Neural progenitor cell (in vitro differentiated cells): ENCODE measurements at regions not wholly inside any gene's neighbourhood (a gene's known extent, or its start where the extent isn't known, plus 50 kb on each side); places are given as distances from the start of the nearest gene placed in this dataset.

Experiments used
- CTCF ChIP-seq: fragments of 200-600 bp; sonication (generic); IDR thresholded peaks from 2 replicates; pipeline ENCODE4 v1.5.1; 2017; ENCODE audit warnings: antibody characterized with exemption, mild to moderate bottlenecking
- EZH2 ChIP-seq: fragments of 200-600 bp; sonication (generic); IDR thresholded peaks from 2 replicates; pipeline ENCODE4 v1.6.1; 2017; ENCODE audit warnings: antibody characterized with exemption, mild to moderate bottlenecking, moderate library complexity

GRCh38 chr16:79365702-79366101 lies 234.8 kb downstream of the MAF start:
- no peak for TF ChIP-seq CTCF
- no peak for TF ChIP-seq EZH2
